Hypothalamus (tissue), 51 donors: ENCODE measurements at regions not wholly inside any gene's neighbourhood (a gene's known extent, or its start where the extent isn't known, plus 50 kb on each side); places are given as distances from the start of the nearest gene placed in this dataset.

Source experiments
- DNase-seq, 51 donors: peaks; one replicate each; lab custom pipeline; 2025; lab: John Stamatoyannopoulos, UW

DNA sequence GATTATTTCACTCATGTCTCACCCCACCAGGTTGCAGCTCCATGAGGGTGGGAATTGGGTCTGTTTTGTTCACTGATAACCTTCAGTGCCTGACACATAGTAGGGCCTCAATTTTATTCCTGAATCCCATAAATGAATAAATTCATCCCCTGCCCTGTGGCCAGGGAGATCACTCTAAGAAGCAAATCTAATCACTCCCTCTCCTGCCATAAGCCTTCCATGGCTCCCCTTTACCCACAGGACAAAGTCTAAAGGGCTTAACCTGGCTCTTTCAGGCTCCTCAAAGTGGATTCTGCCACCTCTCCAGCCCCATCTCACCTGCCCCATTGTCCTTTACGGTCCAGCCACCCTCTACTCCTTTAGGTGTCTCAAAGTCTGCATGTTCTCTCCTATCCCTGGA, 141.8 kb upstream of the PTPN1 start:
- DNase-seq, result no peak

GRCh38 chr20:50368813-50369224, 141.4 kb upstream of the PTPN1 start:
- DNase-seq, result no peak

DNA sequence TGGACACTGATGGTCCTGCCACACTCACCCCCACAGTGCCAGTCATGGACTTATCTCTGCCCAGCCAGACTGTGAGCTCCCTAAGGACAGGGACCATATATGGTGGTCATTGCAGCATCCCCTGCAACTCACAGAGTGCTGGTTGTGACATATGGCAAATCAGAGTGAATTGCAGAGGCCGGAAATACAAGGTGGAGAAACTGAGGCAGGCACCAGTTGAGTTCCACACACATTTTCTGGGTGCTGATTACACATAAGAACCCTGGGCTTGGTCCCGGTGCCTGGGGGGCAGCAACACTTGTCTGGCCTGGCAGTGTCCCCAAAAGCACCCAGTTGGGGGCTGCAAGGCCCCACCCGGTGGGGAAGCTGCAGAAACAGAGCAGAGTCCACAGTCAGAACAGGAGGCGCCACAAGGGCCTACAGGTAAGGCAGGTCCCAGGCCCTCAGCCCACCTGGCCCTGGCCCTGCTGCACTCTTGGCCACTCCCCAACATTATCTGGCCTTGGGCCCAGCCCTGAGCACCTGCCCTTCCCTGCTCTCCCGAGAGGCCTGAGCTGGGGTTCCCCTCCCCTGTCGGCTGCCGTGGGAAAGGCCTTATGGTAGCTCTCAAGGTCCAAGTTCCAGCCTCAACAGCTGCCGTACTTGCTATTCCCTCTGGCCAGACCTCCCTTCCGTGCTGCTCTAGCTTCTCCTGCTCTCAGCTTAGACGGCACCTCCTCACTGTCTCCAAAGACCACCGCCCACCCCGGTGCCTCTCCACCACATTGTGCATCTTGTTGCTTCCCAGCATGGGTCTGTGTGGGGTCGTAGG, 140.8 kb upstream of the PTPN1 start:
- DNase-seq, result no peak

- DNase-seq, result no peak
Measured at GRCh38 chr20:50370036-50370566, 140.1 kb upstream of the PTPN1 start.

DNA sequence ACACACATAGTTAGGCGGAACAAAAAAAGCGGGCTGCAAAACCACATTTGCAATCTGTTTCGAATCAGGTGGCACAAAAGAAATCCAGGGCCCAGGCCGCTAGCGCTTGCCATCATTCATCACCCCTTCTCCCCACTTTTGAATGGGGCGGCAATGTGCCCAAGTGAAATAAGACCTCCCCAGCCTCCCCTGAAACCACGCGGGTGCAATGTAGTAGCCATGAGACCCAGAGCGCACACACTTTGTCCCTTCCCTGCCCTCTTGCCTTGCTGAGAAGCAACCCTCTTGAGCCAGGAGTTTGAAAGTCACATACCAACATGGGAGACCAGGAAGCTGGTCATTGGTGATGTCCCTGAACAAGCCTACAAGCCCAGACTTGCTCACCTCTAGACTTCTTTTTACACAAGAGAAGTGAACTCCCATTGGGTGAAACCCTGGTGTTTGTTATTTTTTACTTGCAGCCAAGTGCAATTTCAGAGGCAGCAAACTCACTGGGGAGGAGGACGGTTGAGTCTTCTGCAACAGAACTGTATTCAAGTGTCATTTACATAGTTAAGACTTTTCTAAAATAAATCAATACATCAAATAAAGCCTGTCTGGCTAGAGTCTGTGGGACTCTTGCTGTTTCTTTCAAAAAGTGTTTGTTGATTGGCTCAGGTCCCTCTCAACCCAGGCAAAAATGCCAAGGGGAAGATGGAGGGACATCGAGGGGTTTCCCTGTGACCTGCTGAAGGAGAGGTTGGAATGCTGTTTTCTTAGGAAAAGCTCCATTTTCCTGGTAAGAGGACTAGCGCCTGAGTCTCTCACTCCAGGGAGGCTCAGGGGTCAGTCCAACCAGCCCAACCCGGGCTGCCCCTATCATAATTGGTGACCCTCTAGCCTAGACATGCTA, 138.1 kb upstream of the PTPN1 start:
- no peak for DNase-seq

GRCh38 chr20:50372770-50373088, 137.5 kb upstream of the PTPN1 start:
- no peak for DNase-seq

DNA sequence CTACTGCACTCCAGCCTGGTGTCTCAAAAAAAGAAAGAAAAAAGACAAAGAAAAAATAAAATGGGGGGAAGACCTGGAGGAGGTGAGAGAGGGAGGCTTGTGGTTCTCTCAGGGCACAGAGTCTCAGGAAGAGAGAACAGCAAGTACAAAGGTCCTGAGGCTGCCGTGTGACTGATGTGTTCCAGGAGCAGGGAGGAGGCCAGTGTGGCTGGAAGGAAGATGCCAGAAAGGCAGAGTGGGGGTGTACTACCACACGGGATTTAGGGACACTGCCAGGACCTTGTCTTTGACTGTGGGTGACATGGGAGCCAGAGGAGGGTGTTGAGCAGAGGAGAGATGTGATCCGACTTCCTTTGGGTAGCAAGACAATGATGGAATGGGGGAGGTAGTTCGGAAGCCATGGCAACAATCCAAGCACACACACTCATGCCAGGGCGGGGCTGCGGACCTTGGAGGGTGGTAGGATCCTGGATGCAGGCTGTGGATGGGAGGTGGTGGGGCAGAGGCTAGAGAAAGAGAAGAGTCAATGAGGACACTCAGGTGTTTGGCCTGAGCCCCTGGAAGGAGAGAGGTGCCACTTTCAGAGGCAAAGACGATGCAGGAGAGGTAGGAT, 136.4 kb upstream of the PTPN1 start:
- DNase-seq, result no peak

- no peak for DNase-seq
Measured at GRCh38 chr20:50374541-50375078, 135.6 kb upstream of the PTPN1 start.

- DNase-seq, result no peak
Measured at GRCh38 chr20:50376179-50376887, 133.8 kb upstream of the PTPN1 start.

- DNase-seq, result no peak
Measured at GRCh38 chr20:50376888-50377459, 133.2 kb upstream of the PTPN1 start.

DNA sequence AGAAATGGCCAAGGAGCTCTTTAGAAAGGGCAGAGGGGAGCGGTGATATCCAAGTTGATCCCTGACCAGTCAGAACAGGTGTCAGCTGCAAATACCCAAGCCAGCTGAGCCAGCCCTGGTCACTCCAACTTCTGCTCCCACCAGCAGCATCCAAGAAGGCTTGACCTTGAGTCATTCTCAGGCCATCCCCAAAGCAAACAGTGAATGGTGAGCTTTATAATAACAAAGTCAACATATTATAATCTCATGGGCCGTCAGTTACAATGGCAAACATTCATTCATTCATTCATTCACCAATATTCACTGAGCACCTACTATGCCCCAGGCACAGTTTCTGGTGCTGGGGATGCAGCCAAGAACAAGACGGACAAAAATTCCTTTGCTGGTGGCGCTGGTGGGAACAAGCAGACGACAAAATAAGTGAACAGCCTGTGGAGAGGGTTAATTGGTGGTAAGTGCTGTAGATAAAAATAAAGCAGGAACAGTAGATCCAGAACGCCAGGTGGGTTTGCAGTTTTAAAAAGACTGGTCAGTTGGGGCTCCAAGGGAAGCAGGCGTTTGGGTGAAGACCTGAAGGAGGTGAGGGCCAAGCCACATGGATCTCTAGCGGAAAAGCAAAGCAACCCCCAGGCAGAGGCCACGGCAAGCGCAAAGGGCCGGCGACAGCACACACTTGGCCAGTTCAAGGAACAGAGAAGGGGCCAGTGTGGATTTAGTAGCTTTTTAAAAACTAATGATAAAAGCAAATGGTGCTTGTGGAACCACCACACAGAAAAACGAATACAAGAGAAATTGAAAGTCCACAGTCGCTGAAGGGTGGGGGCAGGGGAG, 131.8 kb upstream of the PTPN1 start:
- no peak for DNase-seq

DNA sequence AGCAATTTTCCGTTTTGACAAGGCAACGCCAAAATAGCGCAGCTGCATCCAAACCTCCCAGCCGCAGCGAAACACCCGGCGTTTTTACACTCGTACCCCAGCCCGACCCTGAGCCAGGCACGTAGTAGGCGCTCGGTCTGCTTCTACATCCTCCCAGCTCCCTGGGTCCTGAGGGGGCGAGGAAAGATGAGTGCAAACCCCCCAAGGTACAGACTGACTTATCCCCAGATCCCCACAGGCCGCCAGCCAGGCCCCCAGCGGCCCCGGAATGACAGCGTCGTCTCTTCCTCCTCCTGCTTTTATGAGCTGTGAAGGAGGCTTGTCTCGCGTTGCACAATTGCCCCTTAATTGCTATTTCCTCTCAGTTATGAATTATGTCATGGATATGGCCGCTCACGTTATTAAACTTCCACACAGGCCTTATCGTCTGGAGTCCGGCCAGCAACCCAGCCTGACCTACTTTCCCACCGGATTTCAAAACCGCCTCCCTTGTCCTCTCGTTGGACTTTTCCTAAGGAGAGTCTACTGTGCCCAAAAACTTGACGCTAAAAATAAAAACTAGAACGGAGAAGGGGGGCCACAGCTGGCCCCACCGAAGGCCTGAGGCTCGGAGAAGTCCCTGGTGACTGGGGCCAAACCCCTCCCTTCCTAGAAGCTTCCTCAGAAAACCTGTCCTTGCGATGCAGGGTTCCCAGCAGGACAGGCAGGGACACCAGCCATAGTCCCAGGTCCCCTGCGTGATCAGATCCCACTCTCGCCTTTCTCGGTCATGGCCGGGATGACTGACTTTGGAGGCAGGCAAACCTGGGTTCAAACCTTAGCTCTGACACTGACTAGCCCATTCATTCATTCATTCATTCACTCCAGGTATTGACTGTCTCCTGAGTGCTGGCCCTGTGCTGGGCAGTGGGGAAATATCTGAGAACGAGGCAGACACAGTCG, 130.9 kb upstream of the PTPN1 start:
- peak in 10 of 51 donors; percentile 6 to 25 (median 16) for DNase-seq

DNA sequence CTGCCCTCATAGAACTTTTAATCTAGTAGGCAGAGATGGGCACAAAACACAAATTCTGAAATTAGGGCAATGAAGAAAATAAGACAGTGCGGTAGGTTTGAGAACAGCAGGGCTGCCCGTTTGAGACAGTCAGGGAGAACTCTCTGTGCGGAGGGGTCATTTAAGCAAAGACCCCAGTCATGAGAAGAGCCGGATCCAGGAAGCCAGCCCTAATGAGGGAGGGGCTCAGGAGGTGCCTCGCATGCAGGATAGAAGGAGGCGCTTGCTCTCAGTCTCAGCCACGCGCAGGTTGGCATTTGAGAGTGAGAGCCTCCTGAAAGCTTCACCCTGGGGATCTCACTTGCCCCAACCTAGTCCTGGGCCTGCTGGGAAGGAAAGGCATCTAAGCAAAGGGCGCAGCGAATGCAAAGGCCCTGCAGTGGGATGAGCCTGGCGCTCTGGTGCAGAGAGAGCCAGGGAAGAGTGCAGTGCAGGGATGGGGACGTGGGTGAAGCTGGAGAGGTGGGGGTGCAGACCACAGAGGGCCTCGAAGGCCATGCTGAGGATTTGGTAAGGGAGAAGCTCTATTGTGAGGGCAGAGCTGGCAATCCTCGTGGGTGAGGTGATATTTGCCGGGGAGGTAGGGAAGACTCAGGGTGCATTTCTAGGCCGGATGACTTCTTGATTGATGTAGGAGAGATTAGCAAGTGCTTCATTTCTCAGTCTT, 130.0 kb upstream of the PTPN1 start:
- no peak for DNase-seq

- DNase-seq, result peak in 1 of 51 donors; percentile 6
Measured at GRCh38 chr20:50380697-50381040, 129.5 kb upstream of the PTPN1 start.

GRCh38 chr20:50381075-50381732, 129.0 kb upstream of the PTPN1 start:
- no peak for DNase-seq

GRCh38 chr20:50381771-50382593, 128.2 kb upstream of the PTPN1 start:
- peak in 5 of 51 donors; percentile 3 to 13 (median 8) for DNase-seq
